Astrocyte (in vitro differentiated cells and primary cell): ENCODE measurements at regions not wholly inside any gene's neighbourhood (a gene's known extent, or its start where the extent isn't known, plus 50 kb on each side); places are given as distances from the start of the nearest gene placed in this dataset.

Experiments used
- EZH2 ChIP-seq: IDR thresholded peaks from 2 replicates; pipeline ENCODE4 v1.6.1; 2012; ENCODE audit warnings: mild to moderate bottlenecking, low read length, inconsistent platforms; ENCODE audit not compliant: insufficient read depth
- TF ChIP-seq, protein P1 (sequence below): IDR thresholded peaks from 2 replicates; pipeline ENCODE4 v1.5.1; 2011; ENCODE audit warnings: low read depth, mild to moderate bottlenecking, inconsistent platforms, low read length, moderate library complexity; ENCODE audit not compliant: insufficient read depth

DNA sequence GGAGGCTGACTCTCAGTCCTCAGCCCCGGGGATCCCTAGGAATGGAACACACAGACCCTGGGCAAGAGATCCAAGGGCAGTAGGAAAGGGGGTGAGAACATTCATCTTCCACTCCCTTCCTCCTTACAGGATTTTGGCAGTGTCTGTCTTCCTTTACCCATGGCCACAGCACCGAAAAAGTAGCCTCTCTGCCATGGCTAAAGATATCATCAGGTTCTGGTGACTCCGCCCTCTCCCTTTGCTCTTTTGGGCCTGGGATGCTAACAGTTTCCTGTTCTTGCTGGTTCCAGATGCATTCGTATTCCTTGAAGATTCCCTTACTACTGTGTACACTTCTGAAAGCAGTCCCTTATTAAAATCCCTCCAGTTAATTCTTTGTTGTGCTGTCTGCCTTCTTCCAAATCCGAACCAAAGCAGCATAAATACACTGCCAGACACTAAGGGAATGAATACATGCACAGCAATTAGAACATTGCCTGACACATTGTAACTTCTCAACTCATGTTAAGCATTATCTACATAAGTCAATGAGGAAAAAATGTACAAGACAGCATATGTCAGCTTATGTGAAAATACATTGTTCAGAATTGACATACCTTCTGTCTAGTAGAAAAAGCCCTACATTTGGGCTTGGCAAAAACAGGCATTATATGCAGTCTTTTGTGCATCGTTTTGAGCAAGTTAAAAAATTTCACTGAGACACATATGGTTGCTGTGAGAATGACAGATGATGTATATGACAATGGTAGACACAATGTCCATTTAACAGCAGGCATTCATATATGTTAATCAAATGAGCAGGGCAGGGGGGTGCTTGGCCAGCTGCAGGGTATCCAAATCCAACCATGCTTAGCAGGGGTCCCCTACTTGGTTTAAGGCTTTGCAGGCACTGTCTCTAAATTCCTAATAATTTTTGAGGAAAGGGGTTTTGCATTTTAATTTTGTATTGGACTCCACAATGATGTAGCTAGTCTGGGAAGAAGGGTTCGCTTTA, 58.8 kb upstream of the RAI14 start:
- no peak for TF ChIP-seq EZH2
- TF ChIP-seq, protein P1, sequence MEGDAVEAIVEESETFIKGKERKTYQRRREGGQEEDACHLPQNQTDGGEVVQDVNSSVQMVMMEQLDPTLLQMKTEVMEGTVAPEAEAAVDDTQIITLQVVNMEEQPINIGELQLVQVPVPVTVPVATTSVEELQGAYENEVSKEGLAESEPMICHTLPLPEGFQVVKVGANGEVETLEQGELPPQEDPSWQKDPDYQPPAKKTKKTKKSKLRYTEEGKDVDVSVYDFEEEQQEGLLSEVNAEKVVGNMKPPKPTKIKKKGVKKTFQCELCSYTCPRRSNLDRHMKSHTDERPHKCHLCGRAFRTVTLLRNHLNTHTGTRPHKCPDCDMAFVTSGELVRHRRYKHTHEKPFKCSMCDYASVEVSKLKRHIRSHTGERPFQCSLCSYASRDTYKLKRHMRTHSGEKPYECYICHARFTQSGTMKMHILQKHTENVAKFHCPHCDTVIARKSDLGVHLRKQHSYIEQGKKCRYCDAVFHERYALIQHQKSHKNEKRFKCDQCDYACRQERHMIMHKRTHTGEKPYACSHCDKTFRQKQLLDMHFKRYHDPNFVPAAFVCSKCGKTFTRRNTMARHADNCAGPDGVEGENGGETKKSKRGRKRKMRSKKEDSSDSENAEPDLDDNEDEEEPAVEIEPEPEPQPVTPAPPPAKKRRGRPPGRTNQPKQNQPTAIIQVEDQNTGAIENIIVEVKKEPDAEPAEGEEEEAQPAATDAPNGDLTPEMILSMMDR = no peak
